ENCODE measurements at regions not wholly inside any gene's neighbourhood (a gene's known extent, or its start where the extent isn't known, plus 50 kb on each side); places are given as distances from the start of the nearest gene placed in this dataset.

GRCh38 chr3:99542767-99543518, 95.5 kb upstream of the COL8A1 start:
- DNase-seq (ENCODE audit: low spot score) = no peak

DNA sequence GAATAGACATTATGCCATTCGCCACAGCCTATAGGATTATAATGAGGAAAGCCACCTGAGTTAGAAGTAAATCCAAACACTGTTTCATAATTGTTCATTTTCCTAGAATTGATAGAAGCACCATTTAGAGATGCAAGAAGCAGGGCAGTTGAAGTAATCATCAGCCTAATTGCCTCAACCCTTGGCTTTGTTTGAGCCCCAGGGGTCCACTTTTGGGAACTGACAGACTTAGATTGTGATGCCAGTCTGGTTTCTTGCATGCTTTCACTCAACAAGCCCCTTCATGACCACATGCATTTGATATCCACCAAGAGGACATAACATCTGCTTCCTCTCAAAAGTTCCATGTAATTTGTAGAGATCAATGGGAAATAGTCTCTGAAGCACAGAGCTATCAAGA, 97.2 kb upstream of the COL8A1 start:
- no peak for DNase-seq (ENCODE audit: low spot score)

GRCh38 chr3:99537416-99537815, 101.0 kb upstream of the COL8A1 start:
- DNase-seq (ENCODE audit: low spot score) = no peak

DNA sequence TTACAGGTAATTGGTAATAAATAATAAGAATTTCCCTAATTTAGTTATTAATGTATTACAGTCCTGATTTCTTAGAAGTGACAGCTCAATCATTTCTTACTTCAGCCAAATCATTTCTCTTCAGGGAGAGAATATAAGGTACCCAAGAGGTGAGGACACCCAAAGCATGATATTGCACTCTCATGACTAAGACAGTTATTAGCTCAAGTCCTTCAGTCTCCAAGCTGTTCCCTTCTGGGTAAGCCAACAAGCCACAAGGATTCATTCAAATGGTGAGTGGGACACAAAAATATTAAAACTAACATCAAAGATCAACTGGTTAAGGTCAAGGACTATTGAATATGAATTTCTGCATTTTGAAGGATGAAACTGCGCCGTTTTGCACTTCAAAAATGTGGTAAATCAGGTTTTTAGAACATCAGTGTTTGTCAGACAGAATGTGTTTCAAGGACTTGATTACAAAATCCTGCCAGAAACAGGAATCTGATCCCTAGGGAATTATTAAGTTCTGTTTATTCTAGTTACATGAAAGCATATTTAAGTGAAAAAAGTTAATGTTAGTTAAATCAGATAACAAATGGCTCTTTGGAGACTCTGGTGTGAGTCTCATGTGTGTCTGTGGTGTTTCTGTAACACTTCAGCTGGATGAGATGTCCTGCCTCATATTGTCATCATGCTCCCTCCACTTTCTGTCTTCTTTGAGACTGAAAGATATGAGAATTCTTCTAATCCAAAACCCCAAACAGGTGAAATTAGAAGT, 101.7 kb upstream of the COL8A1 start:
- no peak for DNase-seq (ENCODE audit: low spot score)

DNA sequence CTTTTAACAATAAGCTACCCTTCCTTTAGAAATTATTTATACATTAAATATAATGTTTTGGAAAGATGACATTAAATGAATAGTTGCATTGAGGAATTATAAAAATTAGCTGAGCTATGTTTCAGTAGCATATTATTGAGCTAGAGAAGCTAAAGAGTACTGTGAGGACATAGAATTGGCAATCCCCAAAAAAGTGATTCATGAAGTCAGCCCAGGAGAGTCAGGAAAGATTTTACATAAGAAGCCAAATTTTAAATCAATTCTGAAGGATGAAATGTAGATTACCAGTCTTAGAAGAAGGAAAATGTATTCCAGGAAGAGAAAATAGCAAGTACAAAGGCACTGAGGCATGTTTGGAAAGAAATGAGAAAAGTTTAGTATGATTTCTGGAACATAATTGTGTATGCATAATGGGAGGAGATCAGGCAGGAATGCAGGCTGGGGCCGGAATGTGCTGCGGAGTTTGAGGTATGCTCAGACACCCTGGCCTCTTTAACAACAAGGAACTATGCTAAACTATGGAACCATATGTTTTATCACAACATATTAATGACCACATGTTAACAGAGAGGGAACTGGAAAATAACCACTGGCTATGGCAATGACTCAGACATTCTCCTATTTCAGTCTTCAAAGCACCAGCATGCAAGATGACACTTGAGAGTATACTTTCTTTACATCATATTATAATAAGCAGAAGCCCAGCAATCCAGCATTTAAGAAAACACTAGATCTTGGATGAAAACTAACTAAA, 103.3 kb upstream of the COL8A1 start:
- DNase-seq (ENCODE audit: low spot score) = peak; percentile 6

GRCh38 chr3:99532246-99532645, 106.1 kb upstream of the COL8A1 start:
- peak; percentile 61 for DNase-seq (ENCODE audit: low spot score)

- DNase-seq (ENCODE audit: low spot score) = no peak
These were observed 109.1 kb upstream of the COL8A1 start for GRCh38 chr3:99529265-99529664.

DNA sequence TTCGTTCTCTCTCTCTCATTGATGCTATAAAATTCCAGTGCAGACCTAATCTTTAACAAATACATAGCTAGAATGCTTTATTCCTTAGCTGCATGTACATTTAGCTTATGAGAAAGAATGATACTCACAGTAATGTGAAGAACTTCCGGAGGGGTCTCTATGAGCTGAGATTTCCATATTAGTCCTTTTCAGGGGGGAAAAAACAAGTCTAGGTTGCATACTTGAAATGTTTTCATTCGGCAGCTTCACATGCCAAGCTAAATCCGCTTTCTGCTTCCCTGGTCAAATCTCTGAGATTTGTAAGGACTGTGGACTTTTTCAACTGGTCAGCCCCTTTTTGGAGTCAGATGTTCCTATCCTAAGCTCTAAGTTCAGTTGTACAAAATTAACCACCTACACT, 111.5 kb upstream of the COL8A1 start:
- no peak for DNase-seq (ENCODE audit: low spot score)

DNA sequence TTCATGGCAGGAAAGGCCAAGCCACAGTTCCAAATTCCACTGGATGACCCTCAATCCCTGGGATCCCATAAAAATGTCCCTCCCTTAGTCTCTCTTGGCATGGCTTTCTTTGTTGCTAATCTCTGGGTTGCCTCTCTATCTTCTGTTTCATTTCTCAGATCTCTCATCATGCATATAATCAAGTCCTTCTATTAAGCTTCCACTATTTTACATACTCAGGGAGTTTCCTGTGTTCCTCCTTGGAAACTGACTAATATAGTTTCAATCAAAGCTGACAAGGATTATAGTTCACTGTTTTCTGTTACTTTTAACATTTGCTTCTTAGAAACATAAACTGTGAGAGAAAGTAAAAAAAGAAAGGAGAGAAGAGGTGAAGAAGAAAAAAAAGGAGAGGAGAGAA, 113.8 kb upstream of the COL8A1 start:
- DNase-seq (ENCODE audit: low spot score) = no peak

DNA sequence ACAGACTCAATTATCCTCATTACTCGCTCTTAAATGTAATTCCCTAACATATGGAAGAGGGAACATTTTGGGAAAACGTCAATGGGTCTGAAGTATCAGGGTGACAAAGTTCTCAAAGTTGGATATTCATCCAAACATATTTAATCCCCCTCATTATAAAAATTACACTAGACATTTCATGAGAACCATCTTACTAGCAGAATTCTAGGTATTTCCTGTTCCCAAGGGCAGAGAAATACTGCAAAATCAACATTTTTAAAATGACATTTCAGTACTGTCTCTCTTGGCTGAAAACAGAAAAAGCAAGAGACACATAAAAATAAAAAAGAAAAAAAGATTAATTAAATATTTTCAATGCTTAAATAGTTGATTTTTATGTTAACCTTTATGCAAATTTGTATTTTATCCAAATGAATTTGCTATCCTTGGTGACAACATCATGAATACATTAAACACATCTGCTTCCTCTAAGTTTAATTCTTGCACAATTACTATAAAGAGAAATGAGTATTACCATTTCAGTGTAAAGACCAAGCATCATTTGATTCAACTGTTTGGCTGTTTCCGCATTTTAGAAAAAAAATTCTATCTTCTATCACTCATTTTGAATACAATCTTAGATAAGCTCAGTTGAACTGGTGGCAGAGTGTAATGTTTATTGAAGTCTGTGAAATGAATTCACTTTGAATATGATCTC, 114.8 kb upstream of the COL8A1 start:
- DNase-seq (ENCODE audit: low spot score) = no peak

- no peak for DNase-seq (ENCODE audit: low spot score)
These were observed 116.2 kb upstream of the COL8A1 start for GRCh38 chr3:99522147-99522546.

DNA sequence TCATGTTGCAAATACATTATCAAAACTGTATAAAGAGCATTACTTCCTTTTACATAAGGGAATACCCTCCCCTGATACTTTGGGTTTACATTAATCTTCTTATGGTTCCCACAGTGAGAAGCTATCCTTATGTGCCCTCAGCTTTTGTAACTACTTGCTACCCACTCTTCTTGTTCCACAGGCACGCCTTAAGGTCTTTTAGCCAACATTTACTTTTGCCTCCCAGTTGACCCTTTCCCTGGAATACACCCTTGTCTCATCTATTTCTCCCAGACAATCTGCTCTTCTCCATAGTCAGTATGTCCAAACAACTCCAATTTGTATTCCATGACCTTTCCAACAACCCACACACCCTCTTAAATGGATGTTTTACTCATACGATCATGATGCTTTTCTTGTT, 116.8 kb upstream of the COL8A1 start:
- no peak for DNase-seq (ENCODE audit: low spot score)

DNA sequence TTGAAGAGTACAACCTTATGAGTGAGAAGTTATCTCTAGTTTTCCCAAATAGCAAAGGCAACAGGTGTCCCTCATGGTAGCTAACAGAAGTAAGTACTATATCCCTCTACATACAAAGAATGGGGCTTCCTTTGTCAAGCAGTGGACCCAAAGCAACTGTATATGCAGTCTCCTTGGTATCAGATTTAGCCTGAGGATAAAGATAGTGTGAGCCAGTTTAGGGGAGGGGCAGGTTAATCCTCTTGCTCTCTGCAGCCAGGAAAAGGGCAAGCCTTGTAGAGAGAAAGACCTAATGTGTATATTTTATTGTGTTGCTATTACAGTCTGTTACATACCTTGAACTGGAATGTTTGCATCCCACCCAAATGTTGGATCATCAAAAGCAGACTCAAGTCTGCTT, 117.9 kb upstream of the COL8A1 start:
- DNase-seq (ENCODE audit: low spot score) = no peak

DNA sequence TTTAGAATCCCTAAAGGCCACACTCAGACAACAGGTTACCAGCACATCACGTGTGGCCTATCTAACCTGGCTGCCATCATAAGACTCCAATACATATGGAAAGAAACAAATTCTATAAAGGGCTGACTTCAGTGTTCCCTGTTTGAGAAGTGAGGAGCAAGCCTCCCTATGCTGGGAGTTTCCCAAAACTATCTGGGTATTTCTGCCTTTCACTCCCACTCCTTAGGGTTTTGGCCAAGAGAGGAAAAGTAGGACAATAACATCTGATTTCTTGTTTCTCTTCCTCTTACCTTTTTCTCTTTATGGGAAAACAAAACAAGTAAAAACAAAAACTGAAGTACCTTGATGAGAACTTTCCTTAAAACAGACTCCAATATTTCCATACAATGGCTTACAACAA, 121.5 kb upstream of the COL8A1 start:
- no peak for DNase-seq (ENCODE audit: low spot score)

DNA sequence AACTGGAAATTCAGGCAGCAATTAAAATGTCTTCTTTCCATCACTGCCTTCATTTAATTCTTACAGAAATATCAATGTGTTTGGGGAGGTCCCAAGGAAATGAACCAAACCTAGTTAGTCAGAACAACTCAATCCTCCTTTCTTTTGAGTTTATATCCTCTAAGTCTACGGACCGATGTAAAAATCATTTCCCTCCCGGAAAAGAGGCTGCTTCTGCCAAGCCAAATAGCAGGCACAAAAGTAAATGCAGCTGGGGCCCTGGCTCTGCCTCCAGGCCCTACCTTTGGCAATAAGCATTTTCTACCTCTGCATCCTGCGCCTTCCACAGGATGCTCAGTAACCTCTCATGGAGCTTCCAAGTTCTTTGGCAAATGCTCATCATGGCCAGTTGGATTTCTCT, 122.5 kb upstream of the COL8A1 start:
- no peak for DNase-seq (ENCODE audit: low spot score)

- DNase-seq (ENCODE audit: low spot score) = peak; percentile 42
These were observed 129.2 kb upstream of the COL8A1 start for GRCh38 chr3:99509224-99509623.

DNA sequence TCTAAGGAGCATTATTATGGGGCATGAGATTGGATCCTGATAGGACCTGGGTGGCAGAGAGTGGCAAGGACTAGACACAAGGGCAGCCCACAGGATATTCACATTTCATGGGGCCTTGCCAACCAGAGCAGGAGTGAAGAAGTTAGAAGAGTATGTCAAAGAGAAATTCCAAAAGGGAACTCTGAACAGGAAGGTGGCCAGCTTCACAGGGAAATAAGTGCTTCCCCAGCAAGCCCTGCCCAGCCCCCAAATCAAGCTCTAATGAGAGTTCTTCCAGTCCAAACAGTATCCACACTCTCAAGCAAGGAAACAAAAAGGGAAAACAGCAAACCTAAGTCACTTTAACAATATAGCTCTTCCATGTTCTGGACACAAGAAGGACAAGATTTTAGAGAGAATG, 130.2 kb upstream of the COL8A1 start:
- DNase-seq (ENCODE audit: low spot score) = no peak

DNA sequence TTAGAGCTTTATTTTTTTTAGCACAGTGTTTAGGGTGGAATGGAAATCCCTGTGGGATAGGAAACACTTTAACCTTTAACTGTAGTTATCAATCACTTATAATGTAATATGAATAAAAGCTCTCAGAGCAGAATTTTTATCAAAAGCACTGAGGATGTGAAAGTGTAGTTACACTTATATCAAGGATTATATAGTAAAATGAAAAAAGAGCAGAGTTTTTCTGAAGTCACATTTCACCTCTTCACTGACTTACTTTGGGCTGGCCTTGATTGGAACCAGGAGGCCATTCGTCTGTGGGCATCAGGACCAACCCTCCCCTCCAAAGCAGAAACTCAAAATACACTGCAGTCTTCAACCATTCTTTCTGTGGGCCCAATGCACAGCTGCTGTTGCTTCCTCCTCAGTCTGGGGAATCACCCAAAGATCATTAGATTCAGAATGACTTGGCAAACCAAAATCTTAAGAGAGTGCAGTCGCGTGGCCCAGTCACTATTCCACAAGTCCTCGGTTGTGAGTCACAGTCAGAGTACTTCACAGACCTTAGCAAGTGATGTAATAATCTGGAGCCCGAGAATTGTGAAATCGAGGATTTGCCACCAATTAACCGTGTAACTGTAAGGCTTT, 132.6 kb upstream of the COL8A1 start:
- peak; percentile 55 for DNase-seq (ENCODE audit: low spot score)

GRCh38 chr3:99505200-99505599, 133.2 kb upstream of the COL8A1 start:
- no peak for DNase-seq (ENCODE audit: low spot score)

DNA sequence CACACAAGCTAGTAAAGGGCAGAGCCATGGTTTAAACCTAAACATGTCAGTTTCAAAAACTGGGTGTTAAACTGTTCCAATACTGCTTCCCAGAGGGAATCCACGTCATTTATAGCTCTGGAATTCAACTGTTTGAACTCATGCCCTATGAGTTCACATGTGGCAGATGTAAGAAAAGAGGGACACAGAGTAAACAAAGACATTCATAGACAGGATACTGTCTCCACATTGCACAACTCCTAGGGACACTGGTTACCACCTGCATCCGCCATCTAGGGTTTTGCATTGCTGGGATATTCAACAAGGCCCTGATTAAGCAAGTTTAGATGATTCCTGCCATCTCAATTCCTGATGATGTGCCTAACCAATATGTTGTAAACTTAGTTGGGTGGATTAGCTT, 134.1 kb upstream of the COL8A1 start:
- DNase-seq (ENCODE audit: low spot score) = no peak

- DNase-seq (ENCODE audit: low spot score) = no peak
These were observed 135.0 kb upstream of the COL8A1 start for GRCh38 chr3:99503350-99503749.

DNA sequence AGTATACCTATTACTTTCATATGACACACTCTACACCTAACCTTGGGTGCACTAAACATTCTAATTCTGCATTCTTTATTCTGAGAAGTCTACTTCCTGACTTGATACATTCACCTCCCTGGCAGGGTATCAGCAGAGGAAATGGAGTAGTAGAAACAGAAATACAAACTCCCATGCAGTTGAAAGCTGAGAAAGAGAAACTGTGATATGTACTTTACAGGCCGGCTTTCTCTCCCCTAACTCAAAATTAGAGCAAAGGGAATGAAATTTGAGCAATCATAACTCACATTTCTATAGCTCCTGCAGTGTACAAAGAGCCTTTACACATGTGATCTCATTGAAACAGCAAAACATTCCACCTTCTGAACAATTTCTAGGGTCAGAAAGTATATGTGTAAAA, 135.5 kb upstream of the COL8A1 start:
- no peak for DNase-seq (ENCODE audit: low spot score)
